Omental fat pad (tissue), 3 donors: ENCODE measurements at regions not wholly inside any gene's neighbourhood (a gene's known extent, or its start where the extent isn't known, plus 50 kb on each side); places are given as distances from the start of the nearest gene placed in this dataset.

Experiments used
- ATAC-seq: fragments of 150-250 bp; one replicate; pipeline ENCODE4 v1.9.1; 2016; ENCODE audit warnings: mild to moderate bottlenecking, moderate library complexity; ENCODE audit not compliant: low FRiP score
- DNase-seq: peaks from one replicate; pipeline ENCODE4 v3.0.0-alpha.2; 2019; ENCODE audit warnings: low spot score
- CTCF ChIP-seq, 3 donors: fragments of 450-650 bp; IDR thresholded peaks; one replicate each; pipeline ENCODE4 v1.5.1; 2016 to 2017; ENCODE audit warnings: antibody characterized with exemption in 3 of 3, mild to moderate bottlenecking in 3 of 3, moderate library complexity in 2 of 3

GRCh38 chr13:37493775-37494174 lies 104.8 kb downstream of the POSTN start:
- no peak for TF ChIP-seq CTCF (IDR thresholded peaks at IDR 0.05)
- ATAC-seq: no peak
- DNase-seq: no peak

- DNase-seq (no peak), ATAC-seq (no peak)
- no peak for TF ChIP-seq CTCF (IDR thresholded peaks at IDR 0.05)
Observed at GRCh38 chr13:37492741-37493514, 105.6 kb downstream of the POSTN start.

DNA sequence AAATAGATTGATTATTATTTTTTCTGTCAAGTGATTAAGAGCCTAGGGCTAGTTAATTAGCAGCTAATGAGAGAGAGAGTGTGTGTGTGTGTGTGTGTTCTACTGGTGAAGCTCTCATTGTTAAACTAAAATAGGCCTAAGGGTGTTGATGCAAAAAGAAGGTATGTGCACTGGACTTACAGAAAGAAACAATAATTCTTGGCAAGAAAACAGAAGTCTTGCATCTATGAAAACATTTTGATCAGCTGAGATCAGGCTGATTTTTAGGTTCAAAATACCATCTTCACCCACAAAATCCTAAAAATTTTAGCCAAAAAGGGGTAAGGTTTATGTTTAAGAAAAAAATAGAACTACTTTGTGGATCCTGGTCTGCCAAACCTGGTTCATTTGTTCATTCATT lies 106.5 kb downstream of the POSTN start:
- TF ChIP-seq CTCF (IDR thresholded peaks at IDR 0.05): no peak
- no peak for DNase-seq
- no peak for ATAC-seq

- no peak for DNase-seq
- no peak for TF ChIP-seq CTCF (IDR thresholded peaks at IDR 0.05)
- ATAC-seq: no peak
Observed at GRCh38 chr13:37491661-37492060, 106.9 kb downstream of the POSTN start.

GRCh38 chr13:37490176-37490779 lies 108.3 kb downstream of the POSTN start:
- DNase-seq (no peak), ATAC-seq (no peak)
- no peak for TF ChIP-seq CTCF (IDR thresholded peaks at IDR 0.05)

GRCh38 chr13:37488726-37489125 lies 109.8 kb downstream of the POSTN start:
- ATAC-seq: no peak
- no peak for DNase-seq
- TF ChIP-seq CTCF (IDR thresholded peaks at IDR 0.05): no peak

- no peak for DNase-seq
- no peak for ATAC-seq
- TF ChIP-seq CTCF (IDR thresholded peaks at IDR 0.05): no peak
Observed at GRCh38 chr13:37486171-37486681, 112.3 kb downstream of the POSTN start.
